HG02840 (cell line): ENCODE measurements at regions not wholly inside any gene's neighbourhood (a gene's known extent, or its start where the extent isn't known, plus 50 kb on each side); places are given as distances from the start of the nearest gene placed in this dataset.

Source experiments
- ATAC-seq: cut with Tn5 transposase; IDR thresholded peaks from one replicate; pipeline ENCODE4 v1.9.1; 2021; ENCODE audit warnings: mild to moderate bottlenecking, moderate library complexity, moderate number of reproducible peaks; ENCODE audit not compliant: unreplicated experiment, low FRiP score

DNA sequence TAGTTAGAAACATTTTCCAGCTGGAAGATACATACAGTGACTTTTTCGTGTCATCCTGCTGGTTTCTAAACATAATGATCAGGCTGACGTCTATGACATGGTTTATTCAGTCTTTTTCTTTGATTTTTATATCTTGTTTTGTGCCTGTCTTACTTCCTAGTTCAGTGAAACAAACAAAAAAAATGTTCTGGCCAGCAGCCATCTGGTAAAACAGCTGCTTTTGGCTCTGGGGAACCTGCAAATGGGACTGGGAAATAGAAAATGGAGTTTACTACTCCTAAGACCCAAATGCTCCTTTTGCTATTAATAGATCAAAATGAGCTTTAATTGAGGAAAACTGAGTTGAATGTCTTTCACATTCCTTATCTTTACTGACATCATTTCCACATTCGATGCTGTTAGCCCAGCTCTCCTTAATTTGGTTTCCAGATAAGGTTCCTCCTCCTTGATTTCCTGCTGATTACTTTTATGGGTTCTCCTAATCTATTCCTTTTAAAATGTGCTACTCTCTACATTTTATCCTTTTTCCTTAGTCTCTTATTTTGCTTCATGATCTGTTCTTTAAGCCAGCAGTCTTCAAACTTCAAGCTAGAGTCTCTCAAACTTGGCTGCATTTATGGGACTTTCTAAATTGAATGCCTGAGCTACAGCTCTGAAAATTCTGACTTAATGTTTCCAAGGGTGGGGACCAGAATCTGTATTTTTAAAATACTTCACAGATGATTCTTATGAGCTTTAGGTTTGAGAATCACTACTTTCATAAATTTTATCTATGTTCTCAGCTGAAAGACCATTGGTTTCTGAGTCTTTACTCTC lies 499.5 kb downstream of the ANKRD50 start:
- ATAC-seq, result no peak

DNA sequence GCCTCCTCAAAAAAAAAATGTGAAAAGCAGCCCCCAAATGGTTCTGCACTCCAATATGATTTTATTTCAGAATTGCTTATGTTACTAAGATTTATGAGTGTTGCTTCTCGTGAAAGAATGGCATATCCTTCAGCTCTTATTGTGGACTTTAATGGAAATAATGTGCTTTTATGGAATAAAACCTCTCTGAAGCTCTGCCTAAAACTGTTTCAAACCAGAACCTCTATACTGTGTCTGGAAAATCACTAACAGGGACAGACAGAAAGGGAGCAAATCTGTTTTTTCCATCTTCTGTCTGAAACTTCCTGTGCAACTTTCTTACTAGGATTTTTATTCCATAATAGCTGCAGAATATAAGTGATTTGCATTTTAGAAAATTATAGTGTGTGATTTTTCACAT lies 493.1 kb downstream of the ANKRD50 start:
- no peak for ATAC-seq

DNA sequence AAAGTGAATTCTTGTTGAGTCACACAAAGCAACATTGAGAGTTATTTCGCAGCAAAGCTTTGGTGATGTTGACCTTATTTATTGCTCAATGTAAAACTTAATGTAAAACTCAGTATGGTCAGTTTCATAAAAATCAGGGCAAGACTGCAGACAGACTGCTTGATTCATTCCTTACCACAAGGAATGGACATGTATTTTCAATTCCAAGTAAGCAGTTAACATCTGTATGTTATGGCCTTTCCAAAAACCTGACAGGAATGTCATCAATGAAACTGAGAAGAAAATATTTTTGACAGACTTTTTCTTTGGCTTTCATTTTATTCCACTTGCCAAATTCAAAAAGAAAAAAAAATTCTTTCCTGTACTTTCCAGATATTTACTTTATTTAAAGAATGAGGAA lies 488.3 kb downstream of the ANKRD50 start:
- no peak for ATAC-seq

DNA sequence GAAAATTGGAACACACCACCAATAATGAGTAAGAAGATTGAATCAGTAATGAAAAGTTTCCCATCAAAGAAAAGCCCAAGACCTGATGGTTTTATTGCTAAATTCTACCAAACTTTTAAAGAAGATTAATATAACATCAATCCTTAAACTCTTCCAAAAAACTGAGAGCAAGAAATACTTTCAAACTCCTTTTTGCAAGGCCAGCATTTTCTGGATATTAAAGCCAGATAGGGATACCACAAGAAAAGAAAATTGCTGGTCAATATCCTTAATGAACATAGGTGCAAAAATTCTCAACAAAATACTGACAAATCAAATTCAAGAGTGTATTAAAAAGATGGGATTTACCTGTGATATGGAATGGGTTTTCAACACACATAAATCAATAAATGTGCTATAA lies 484.6 kb downstream of the ANKRD50 start:
- ATAC-seq, result no peak

DNA sequence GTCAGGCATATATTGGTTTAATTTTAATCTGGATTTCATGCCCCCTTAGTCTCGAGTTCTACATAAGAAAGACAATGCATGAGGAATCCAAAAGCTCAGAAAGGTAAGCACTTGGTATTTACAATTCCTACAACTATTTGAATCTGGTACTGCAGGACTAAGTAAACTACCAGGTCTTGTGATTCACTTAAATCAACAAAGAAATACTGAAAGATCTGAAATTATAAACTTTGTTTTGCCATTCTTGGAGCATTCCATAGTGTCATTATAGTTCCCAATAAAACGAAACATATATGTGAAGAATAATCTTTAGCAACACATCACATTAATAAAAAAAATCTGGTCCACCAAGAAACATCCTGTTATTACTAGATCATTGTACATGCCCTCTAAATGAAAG lies 482.3 kb downstream of the ANKRD50 start:
- no peak for ATAC-seq

DNA sequence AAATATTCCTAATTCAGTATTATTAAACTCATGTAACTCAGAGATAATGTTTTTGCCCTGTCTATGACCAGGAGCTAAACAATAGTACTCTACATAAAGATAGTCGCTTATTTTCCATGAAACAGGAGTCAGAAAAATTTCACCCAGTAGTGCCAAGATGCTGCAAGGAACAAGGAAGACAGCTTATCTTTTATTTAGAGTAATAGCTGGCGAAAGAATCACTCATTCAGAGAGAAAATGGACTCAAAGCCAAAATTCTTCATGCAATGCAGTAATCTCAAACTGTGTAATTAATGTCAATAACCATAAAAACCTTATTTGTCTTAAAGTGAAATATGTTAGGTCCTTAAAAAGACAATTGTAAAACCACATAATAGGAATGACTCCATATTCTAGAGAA lies 477.8 kb downstream of the ANKRD50 start:
- no peak for ATAC-seq

DNA sequence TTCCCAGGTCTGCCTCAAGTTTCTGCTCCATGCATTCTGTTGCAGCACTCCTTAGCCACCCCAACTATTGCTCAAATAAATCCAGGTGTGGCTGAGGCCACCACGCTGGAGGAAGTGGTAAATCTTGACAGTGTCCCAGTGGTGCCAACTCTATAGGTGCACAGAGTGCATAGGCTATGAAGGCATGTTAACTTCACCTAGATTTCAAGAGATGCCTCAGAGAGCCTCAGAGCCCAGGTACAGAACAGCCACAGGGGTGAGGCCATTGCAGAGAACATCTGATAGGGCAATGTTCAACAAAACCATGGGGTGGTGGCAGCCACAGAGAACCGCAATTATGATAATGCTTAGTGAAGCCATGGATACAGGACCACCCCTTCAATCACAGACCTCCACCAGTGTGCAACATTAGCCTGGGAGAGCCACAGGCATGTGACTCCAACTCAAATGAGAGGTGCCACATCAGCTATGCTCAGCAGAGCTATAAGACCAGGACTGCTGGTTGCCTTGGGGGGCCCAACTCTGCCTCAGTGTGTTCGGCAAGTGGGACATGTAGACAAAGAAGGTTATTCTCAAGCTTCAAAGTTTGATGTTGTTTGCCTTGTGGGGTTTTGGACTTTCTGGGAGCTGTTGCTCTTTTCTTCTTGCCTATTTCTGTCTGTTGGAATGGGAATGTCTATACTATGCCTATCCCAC lies 468.7 kb downstream of the ANKRD50 start:
- ATAC-seq, result no peak

DNA sequence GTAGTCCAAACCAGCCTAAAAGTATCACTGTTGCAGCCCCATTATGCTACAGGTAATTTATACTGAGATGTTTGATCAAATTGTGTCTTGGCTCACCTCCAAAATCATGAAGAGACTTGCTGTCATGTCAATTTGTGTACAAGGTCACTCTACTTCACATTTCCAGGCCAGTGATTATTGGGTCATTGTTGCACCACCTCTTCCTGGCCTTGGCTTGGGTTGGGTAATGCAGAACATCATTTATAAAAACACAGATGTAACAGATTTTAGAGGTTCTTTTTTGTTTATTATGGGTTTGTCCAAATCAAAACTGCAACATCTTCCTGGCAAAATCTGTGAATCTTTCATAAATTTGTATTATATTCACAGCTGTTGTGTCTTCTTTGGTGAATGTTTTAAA lies 459.5 kb downstream of the ANKRD50 start:
- ATAC-seq, result no peak

DNA sequence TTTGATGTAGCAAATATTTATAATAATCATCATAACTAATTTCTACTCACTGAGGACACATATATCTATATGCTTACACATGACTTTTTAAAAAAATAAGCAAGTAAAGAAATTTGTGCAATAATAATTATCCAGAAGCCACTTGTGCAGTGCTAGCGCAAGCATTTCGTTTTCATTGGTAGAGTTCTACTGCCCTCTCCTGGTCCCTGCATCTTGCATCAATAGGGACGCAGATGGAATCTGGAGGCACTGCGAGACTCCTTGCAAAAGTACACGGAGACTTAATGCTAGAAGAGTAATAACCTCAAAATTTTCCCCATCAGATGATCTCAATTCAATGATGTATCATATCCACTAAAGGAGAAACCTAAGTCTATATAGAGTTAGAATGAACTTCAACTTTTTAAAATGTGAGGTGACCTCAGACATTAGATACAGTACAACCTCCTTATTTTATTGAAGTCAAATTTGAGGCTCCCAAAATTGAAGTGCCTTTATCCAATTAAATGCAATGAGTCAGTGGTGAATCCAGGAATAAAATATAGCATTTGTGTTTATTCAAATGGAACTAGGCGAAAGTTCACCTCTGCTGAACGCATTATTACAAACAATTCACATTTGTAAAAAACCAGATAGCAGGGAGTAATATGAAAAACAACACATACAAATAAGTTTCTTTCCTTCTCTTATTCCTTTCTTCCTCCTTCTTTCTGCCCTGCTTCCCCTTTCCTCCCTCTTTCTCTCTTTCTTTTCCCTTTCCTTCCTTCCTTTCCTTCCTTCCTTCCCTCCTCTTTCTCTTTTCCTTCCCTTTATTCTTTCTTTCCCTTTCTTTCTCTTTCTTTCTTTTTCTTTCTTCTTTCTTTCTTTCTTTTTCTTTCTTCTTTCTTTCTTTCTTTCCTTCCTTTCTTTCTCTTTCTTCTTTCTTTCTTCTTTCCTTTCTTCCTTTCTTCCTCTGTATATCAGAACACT lies 450.0 kb downstream of the ANKRD50 start:
- ATAC-seq, result no peak

DNA sequence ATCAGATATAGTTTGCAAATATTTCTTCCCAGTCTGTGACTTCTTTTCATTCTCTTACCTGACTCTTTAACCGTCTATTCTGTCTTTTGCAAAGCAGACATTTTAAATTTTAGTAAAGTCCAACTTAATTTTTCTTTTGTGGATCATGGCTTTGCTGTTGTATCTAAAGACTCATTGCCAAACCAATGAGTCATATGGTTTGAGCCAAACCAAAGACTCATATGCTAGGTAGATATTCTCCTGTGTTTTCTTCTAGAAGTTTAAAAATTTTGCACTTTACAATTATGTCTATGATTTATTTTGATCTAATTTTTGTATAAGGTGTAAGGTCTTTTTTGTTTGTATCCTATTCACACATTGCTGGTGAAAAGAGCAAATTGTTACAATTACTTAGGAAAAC lies 446.8 kb downstream of the ANKRD50 start:
- ATAC-seq, result no peak

DNA sequence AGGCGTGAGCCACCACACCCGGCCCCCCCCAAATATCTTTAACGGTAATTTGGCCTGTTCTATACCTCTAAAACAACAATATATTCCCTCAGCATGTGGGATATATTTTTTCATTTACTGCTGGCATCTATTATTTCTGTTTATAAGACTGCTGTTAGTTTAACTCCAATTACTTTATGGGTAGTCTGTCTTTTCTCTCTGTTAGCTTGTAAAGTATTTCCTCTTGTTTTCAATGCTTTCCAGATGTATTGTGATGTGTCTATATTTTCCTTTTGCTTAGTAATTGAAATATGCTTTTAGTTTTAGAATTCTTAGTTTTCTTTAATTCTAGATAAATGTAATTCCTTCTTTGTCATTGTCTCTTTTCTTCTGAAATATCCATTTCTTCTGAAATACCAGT lies 445.8 kb downstream of the ANKRD50 start:
- no peak for ATAC-seq

DNA sequence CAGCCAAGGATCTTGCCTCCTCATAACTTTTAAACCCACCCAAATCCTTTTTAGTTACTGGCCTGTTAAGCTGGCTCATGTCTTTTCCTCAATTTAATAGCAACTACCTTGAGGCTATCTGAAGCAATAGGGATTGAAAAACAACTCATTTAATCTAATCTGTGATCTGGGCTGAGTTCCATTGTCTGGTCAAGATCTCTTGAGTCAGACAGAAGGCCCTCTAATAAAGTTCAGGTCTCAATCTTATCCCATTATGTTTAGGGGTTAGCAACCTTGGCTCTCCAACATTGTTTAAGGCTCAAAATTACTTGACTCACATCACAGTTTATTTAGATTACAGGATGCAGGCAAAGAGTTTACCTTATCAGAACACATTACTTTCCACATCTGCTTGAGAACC lies 436.1 kb downstream of the ANKRD50 start:
- ATAC-seq, result no peak

DNA sequence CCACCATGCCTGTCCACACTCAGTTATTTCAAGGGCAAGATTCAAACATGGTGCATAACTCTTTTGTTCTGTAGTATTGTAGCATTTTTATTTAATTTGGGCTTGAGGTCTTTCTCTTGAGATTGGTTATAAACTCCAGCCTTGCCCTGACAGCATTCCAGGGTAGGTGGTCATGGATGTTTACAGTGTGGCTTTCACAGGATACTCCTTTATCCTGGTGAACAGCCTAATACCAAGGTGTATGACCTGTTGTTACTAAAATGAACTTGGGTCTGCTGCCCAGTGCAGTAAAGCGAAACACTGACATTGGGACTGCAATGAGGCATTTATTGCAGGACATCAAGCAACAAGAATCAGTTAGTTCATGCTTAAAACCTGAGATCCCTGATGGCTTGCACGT lies 434.8 kb downstream of the ANKRD50 start:
- no peak for ATAC-seq

DNA sequence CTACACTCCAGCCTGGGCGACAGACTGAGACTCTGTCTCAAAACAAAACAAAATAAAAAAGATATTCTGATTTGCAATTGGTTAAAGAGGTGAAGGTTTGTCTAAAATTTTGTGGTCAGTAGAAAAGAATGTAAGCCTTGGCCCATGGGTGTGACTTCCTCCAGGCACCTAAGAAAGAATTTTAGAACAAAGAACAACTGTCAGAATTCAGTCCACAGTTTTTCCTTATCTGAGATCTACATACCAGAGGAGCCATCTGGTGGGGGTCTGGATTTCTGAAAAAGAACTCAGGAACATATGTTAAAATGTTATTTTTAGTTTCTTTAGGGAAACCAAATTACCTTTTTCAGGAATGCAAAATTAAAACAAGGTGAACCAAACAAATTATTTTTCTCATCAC lies 434.1 kb downstream of the ANKRD50 start:
- no peak for ATAC-seq

DNA sequence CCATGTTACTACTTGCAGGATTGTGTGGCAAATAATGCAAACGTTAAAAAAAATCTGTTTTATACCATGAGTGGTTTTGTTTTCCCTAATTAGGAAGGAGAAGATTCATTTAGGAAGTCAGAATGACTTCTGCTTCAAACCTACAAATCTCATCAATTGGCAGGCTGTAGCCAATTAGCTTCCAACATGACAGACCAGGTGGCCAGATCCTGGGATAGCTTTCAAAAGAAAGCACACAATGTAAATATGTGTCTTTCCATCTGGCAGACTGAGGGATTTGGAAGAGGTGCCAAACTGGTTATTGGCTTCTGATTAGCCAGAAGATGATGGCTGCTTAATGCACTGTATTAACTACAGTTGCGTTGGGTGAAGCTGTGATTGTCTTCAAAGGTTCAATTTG lies 432.8 kb downstream of the ANKRD50 start:
- no peak for ATAC-seq

DNA sequence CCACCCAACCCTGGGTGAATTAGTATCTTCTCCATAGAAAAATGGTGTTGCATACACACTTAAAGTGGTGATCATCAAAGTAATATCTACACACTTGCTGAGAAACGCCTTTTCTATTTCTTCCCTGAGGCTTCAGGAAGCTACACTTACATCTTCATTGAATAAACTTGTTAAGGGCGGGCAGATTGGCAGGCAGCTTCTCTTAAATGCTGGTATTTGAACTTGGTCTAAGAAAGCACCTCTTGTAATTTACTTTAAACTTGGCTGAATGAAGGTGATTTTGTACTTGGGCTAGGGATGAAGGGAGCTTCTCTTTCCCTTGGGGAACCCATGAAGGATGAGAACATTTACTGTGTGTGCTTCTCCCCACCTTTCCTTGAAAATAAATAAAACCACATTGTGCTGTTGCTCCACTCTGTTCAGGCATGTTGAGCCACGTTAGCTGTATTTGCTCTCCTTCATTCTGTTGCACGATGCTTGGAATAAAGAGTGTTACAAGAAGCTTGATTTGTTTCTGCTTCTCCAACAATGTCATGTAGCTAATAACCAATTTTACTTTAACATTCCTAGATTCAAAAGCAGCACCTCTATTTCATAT lies 430.1 kb downstream of the ANKRD50 start:
- ATAC-seq, result no peak

DNA sequence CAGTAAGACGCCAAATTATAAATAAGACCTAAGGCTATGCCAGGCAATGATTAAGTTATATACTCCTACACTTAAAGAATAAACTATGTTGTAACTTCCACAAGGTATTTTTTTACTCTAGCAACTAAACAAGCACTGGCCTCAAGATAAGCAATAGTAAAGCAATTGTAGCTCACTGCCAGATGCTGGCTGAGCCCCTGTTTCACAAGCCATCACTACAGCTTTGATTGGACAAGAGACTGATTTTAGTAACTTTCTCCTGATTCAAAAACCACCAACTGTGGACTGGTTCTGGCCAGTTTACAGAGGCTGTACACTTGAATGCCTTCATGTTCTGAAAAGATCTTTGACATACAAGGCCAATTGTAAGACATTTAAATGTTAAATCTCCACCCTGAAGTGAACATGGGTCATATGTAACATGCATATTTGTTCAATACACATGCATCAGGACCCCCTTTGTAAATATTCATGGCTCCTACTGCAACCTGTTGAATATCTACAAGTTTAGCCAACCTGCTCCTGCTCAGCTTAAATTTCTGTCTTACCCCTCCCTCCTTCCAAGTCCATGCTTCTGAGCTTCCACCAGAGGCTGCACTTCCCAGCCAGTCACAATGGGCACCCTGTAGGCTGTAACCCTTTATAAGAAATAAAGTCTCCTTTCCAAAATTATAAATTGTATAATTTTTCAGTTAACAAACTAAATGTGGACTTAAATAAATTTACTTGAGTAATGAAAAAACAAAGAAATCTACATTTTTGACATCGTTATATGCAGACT lies 423.6 kb downstream of the ANKRD50 start:
- no peak for ATAC-seq

DNA sequence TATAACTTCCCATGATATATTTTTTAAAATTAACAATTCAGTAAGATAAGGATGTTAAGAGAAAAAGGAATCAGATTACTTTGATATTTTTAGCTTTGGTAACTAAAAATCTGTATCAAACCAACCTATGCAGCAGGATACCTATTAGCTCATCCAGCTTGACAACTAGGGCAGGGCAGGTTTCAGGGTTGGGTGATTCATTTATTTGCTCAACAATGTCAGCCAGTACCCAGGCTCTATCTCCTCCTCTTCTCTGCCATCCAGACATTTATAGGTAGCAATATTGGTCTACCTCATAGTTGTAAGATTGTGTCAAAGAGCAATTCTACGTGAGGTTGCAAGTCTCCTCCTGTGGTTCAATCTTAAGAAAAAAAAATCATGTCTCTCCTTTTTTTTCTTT lies 421.9 kb downstream of the ANKRD50 start:
- no peak for ATAC-seq

DNA sequence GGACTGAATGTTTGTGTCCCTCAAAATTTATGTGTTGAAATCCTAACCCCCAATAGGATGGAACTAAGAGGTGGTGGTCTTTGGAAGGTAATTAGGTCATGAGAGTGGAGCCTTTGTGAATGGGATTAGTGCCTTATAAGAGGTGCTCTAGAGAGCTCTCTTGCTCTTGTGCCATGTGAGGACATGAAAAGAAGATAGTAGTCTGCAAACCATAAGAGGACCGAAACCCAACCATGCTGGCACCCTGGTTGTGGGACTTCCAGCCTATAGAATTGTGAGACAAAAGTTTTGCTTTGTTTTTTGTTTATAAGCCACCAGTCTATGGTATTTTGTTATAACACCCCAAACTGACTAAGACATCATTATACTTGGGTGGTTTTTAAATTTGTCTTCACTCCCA lies 417.1 kb downstream of the ANKRD50 start:
- no peak for ATAC-seq

DNA sequence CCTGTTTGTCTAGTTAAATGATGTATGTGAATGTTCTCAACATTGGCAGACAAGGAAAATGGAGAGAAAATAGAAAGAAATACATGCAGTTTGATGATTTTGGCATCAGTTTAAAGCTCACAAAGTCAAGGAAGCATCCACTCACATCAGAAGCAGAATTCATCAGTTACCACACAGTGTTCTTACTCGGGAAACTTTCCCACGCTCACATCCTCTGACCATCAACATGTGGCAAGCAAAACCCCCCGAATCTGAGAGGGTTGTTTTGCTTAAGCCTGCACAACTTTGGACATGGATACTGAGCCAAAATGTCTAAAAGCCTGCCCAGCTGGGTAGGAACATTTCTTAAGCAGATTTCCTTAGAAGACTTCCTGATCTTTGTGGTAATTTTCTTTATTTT lies 407.6 kb downstream of the ANKRD50 start:
- ATAC-seq, result no peak
